K562 (cell line): ENCODE measurements at regions not wholly inside any gene's neighbourhood (a gene's known extent, or its start where the extent isn't known, plus 50 kb on each side); places are given as distances from the start of the nearest gene placed in this dataset.

Source experiments
- ATAC-seq: fragments of 200-7000 bp; cut with Tn5 transposase; 3 replicates; pipeline ENCODE4 v1.9.1; 2020; ENCODE audit warnings: moderate library complexity
- BruUV-seq: library from RNA; stranded (reverse); fragments of 400-500 nt; replicated peaks from 2 replicates; lab custom pipeline; 2021; lab: Mats Ljungman, UMichigan
- CTCF ChIA-PET: fragments of 300-600 bp; formaldehyde crosslinking; extraction: SDS; loops from one replicate; lab custom pipeline; 2021; ENCODE audit warnings: low intra/inter-chr PET ratio; lab: Yijun Ruan, JAX
- POLR2A ChIA-PET: fragments of 300-600, 350-650 bp; sonication (Branson Sonifier 250); formaldehyde crosslinking; extraction: SDS; loops from one replicate; lab custom pipeline; 2021; ENCODE audit warnings: antibody characterized with exemption, inconsistent platforms; lab: Yijun Ruan, JAX
- DNase-seq, 4 experiments: peaks; one replicate each; pipeline versions ENCODE4 v3.0.0 to v3.0.0-alpha.2; 2011 to 2018; ENCODE audit warnings: low spot score in 3 of 4, mixed read lengths in 3 of 4; ENCODE audit errors: extremely low read depth in 1 of 4
- FAIRE-seq: peaks from 2 replicates; lab custom pipeline; 2011; peaks lifted over from hg19 to GRCh38; lab: Jason Lieb, UNC
- H2AFZ ChIP-seq: 2 replicates; pipeline ENCODE4 v1.6.0; 2011; ENCODE audit warnings: low read depth, low read length, control low read depth, inconsistent platforms
- H3K27ac ChIP-seq: fragments of 200-600 bp; 3 replicates; pipeline ENCODE4 v1.8.0; 2011; ENCODE audit warnings: low read depth, mild to moderate bottlenecking, control low read depth, inconsistent platforms, low read length, moderate library complexity, mixed read lengths; ENCODE audit errors: extremely low read depth
- H3K27me3 ChIP-seq, 2 experiments: fragments of 300-600 bp in 1 of 2; 2 replicates in 1 of 2; 3 replicates in 1 of 2; pipeline versions ENCODE4 v1.6.0 to v1.8.0; 2011; ENCODE audit warnings: inconsistent platforms in 2 of 2, low read length in 2 of 2, mild to moderate bottlenecking in 1 of 2, mixed read lengths in 1 of 2, moderate library complexity in 1 of 2; ENCODE audit not compliant: control insufficient read depth in 2 of 2, insufficient read depth in 2 of 2
- H3K36me3 ChIP-seq: fragments of 300-600 bp; 3 replicates; pipeline ENCODE4 v1.8.0; 2011; ENCODE audit warnings: mild to moderate bottlenecking, low read length, inconsistent platforms; ENCODE audit not compliant: control insufficient read depth, insufficient read depth
- H3K4me1 ChIP-seq, 2 experiments: fragments of 200-600 bp in 1 of 2; replicated peaks in 1 of 2; 2 replicates in 1 of 2; 3 replicates in 1 of 2; pipeline versions ENCODE4 v1.5.1 to v1.8.0; 2011; ENCODE audit warnings: inconsistent platforms in 2 of 2, low read length in 2 of 2, mild to moderate bottlenecking in 1 of 2, mixed read lengths in 1 of 2, moderate library complexity in 1 of 2; ENCODE audit not compliant: control insufficient read depth in 2 of 2, insufficient read depth in 2 of 2
- H3K4me2 ChIP-seq: 2 replicates; pipeline ENCODE4 v1.6.1; 2011; ENCODE audit warnings: low read length, control low read depth, inconsistent platforms, mixed read lengths; ENCODE audit not compliant: insufficient read depth
- H3K4me3 ChIP-seq: fragments of 200-600 bp; sonication (generic), shearing (Covaris generic); 2 replicates; pipeline ENCODE4 v1.5.1; 2016; ENCODE audit warnings: control low read depth, inconsistent platforms
- H3K79me2 ChIP-seq: fragments of 200-600 bp; 3 replicates; pipeline ENCODE4 v1.8.0; 2011; ENCODE audit warnings: low read length, inconsistent platforms; ENCODE audit not compliant: control insufficient read depth, insufficient read depth
- H3K9ac ChIP-seq, 2 experiments: 2 replicates each; pipeline versions ENCODE4 v1.6.0 to v1.6.1; 2011; ENCODE audit warnings: low read depth in 2 of 2, low read length in 2 of 2, control low read depth in 1 of 2, inconsistent platforms in 1 of 2, mild to moderate bottlenecking in 1 of 2, mixed read lengths in 1 of 2; ENCODE audit not compliant: insufficient read depth in 1 of 2
- H3K9me1 ChIP-seq: one replicate; pipeline ENCODE4 v1.6.0; 2011; ENCODE audit warnings: inconsistent platforms, mild to moderate bottlenecking, low read length, moderate library complexity; ENCODE audit not compliant: control insufficient read depth, insufficient read depth
- H3K9me3 ChIP-seq: replicated peaks from 2 replicates; pipeline ENCODE4 v1.5.1; 2011; ENCODE audit warnings: low read depth, low read length, inconsistent platforms; ENCODE audit not compliant: control insufficient read depth, insufficient read depth
- H4K20me1 ChIP-seq: replicated peaks from 2 replicates; pipeline ENCODE4 v1.6.1; 2011; ENCODE audit warnings: low read length, inconsistent platforms, mixed read lengths; ENCODE audit not compliant: control insufficient read depth, insufficient read depth
- ESRRB ChIP-seq: fragments of 250-450 bp; sonication (Bioruptor Pico); IDR thresholded peaks from 2 replicates; pipeline ENCODE4 v1.5.0; 2020; ENCODE audit warnings: mild to moderate bottlenecking, moderate library complexity, borderline replicate concordance
- HSF4 ChIP-seq: fragments of 250-450 bp; sonication (Bioruptor Pico); IDR thresholded peaks from 2 replicates; pipeline ENCODE4 v2.1.2; 2022; ENCODE audit warnings: mild to moderate bottlenecking, moderate library complexity, borderline replicate concordance
- ID3 ChIP-seq, 2 experiments: fragments of 250-450 bp in 1 of 2; fragments of 450-650 bp in 1 of 2; sonication (Bioruptor Pico) in 1 of 2; IDR thresholded peaks; 2 replicates each; pipeline versions ENCODE4 v1.6.1 to v1.8.0; 2016 to 2021; ENCODE audit warnings: mild to moderate bottlenecking in 2 of 2, moderate library complexity in 2 of 2, missing compliant biosample characterization in 1 of 2, missing genetic modification characterization in 1 of 2
- ILK ChIP-seq: fragments of 450-650 bp; IDR thresholded peaks from 2 replicates; pipeline ENCODE4 v1.6.1; 2016; ENCODE audit warnings: missing genetic modification characterization, low read depth, mild to moderate bottlenecking, missing compliant biosample characterization, moderate library complexity, borderline replicate concordance
- POLR2A ChIP-seq: fragments of 450-650 bp; conservative IDR thresholded peaks from 2 replicates; pipeline ENCODE4 v1.6.1; 2016
- PRDM10 ChIP-seq: fragments of 450-650 bp; IDR thresholded peaks from 2 replicates; pipeline ENCODE4 v1.6.1; 2018; ENCODE audit not compliant: partially characterized antibody
- RCOR1 ChIP-seq, 2 experiments: IDR thresholded peaks; 2 replicates each; pipeline ENCODE4 v1.6.1; 2012; ENCODE audit warnings: low read depth in 2 of 2, low read length in 2 of 2, borderline replicate concordance in 1 of 2, improper control_type of control experiment in 1 of 2
- YY1 ChIP-seq, 3 experiments: IDR thresholded peaks; 2 replicates each; pipeline ENCODE4 v1.6.1; 2011; ENCODE audit warnings: low read length in 2 of 3, mild to moderate bottlenecking in 2 of 3, moderate library complexity in 2 of 3, borderline replicate concordance in 1 of 3, control low read depth in 1 of 3, low read depth in 1 of 3; ENCODE audit not compliant: insufficient read depth in 3 of 3, insufficient replicate concordance in 2 of 3, control insufficient read depth in 1 of 3, insufficient read length in 1 of 3; ENCODE audit errors: extremely low read depth in 1 of 3
- ZBTB17 ChIP-seq: fragments of 450-650 bp; formaldehyde crosslinking; IDR thresholded peaks from 2 replicates; pipeline ENCODE4 v1.4.0; 2020; ENCODE audit warnings: mild to moderate bottlenecking
- ZNF3 ChIP-seq: fragments of 250-450 bp; sonication (Bioruptor Pico); IDR thresholded peaks from 2 replicates; pipeline ENCODE4 v1.5.0; 2021; ENCODE audit warnings: mild to moderate bottlenecking, moderate library complexity
- WGBS: fragments of 100-300 bp; shearing (Covaris generic); methylation state at CpG from one replicate; pipeline ENCODE4 v1.1.6; 2016; ENCODE audit warnings: low coverage, mixed read lengths; ENCODE audit not compliant: insufficient coverage; ENCODE audit errors: missing lambda C conversion rate; 5-methylcytosine and 5-hydroxymethylcytosine counted together
- in situ Hi-C: fragments of 300-500 bp; cut with MboI; formaldehyde crosslinking; loops from 4 replicates; pipeline ENCODE4 v1.15.0; 2018; ENCODE audit warnings: inconsistent platforms, mixed read lengths
- intact Hi-C: fragments of 100-400 bp; cut with micrococcal nuclease; formaldehyde crosslinking; loops from 2 replicates; pipeline ENCODE4 v1.14.2; 2022

- Histone ChIP-seq H3K79me2 (peaks cover 11% of the 10 kb centered on the region), H4K20me1 (peaks cover 19% of the 10 kb centered on the region), H3K9ac (no peak overlapping the region), H3K27me3 (no peaks in the 10 kb centered on the region), H3K9me3 (no peaks in the 10 kb centered on the region), H3K4me1 (peaks cover 0 to 8% of the 10 kb centered on the region in 2 experiments; a peak in 3 of 5 replicates), H3K4me2 (no peak overlapping the region), H3K36me3 (peaks cover 13% of the 10 kb centered on the region; the same call in 2 of the 3 replicates), H3K27ac (no peak overlapping the region), H2AFZ (no peak overlapping the region), H3K9me1 (peaks cover under 1% of the 10 kb centered on the region), H3K4me3 (no peak overlapping the region)
- CTCF ChIA-PET: no interaction called here
- in situ Hi-C loops: no loop called here
- TF ChIP-seq ILK (tag) (no peak), ID3 (CRISPR knock-in tag; IDR thresholded peaks at IDR 0.05) (no peak), ID3 (tag; IDR thresholded peaks at IDR 0.05) (no peak), HSF4 (CRISPR knock-in tag) (no peak)
- no peak for DNase-seq
- WGBS: 89% methylated on average over 11 of the region's 19 CpGs
- BruUV-seq: no TSS peak
- intact Hi-C loops: no loop called here
- POLR2A ChIA-PET: no interaction called here
- no peak for FAIRE-seq
- no peak for ATAC-seq
These were observed 296.9 kb downstream of the BRD1 start for GRCh38 chr22:49530671-49531367.

- intact Hi-C loops (no loop called here), in situ Hi-C loops (no loop called here)
- peaks cover 0 to 11% of the 10 kb centered on the region in 2 experiments; a peak in 3 of 5 replicates for H3K4me1 ChIP-seq
- H3K4me2 ChIP-seq: no peak overlapping the region
- H3K9me1 ChIP-seq: no peaks in the 10 kb centered on the region
- H3K27ac ChIP-seq: no peak overlapping the region
- POLR2A ChIA-PET: no interaction called here
- H3K9ac ChIP-seq: no peak overlapping the region
- H3K4me3 ChIP-seq: no peak overlapping the region
- no peaks in the 10 kb centered on the region for H3K27me3 ChIP-seq
- CTCF ChIA-PET: no interaction called here
- H3K36me3 ChIP-seq: peaks cover 13% of the 10 kb centered on the region; the same call in 2 of the 3 replicates
- WGBS: 100% methylated on average over 2 of the region's 6 CpGs
- H2AFZ ChIP-seq: no peak overlapping the region
- H4K20me1 ChIP-seq: peaks cover 24% of the 10 kb centered on the region
- no peak for ATAC-seq
- no peak for FAIRE-seq
- no peak for DNase-seq
- no peaks in the 10 kb centered on the region for H3K9me3 ChIP-seq
- no TSS peak for BruUV-seq
- peaks cover 13% of the 10 kb centered on the region for H3K79me2 ChIP-seq
- TF ChIP-seq ZBTB17 (CRISPR knock-in tag) (no peak), ESRRB (no peak), YY1 (IDR thresholded peaks at IDR 0.05; ENCODE audit: borderline replicate concordance in 1 of 3, control insufficient read depth in 1 of 3, extremely low read depth in 1 of 3, insufficient read depth in 3 of 3, insufficient read length in 1 of 3, insufficient replicate concordance in 2 of 3, low read depth in 1 of 3, low read length in 2 of 3) (no peak), PRDM10 (no peak), ZNF3 (CRISPR knock-in tag) (no peak), POLR2A (no peak), RCOR1 (IDR thresholded peaks at IDR 0.05; ENCODE audit: borderline replicate concordance in 1 of 2, low read depth in 2 of 2, low read length in 2 of 2) (no peak)
These were observed 299.3 kb downstream of the BRD1 start for GRCh38 chr22:49528420-49528720.
